ENCODE measurements at regions not wholly inside any gene's neighbourhood (a gene's known extent, or its start where the extent isn't known, plus 50 kb on each side); places are given as distances from the start of the nearest gene placed in this dataset.
A peak's percentile ranks its signal among the peaks of the same experiment; 100 is the strongest.
"Not testable (repeated sequence)": the region's sequence is repeated elsewhere in the genome, so short reads cannot be mapped to it uniquely, and the experiment has no call there.

- no peak for DNase-seq (ENCODE audit: low read depth, low spot score)
Observed at GRCh38 chr13:82614086-82614485, 1268.2 kb downstream of the SLITRK1 start.

- DNase-seq (ENCODE audit: low read depth, low spot score), result no peak
Observed at GRCh38 chr13:82606008-82606407, 1276.3 kb downstream of the SLITRK1 start.

- DNase-seq (ENCODE audit: low read depth, low spot score), result peak; percentile 32
Observed at GRCh38 chr13:82597747-82598146, 1284.5 kb downstream of the SLITRK1 start.

- no peak for DNase-seq (ENCODE audit: low read depth, low spot score)
Observed at GRCh38 chr13:82593239-82593638, 1289.0 kb downstream of the SLITRK1 start.

GRCh38 chr13:82571653-82572052, 1310.6 kb downstream of the SLITRK1 start:
- no peak for DNase-seq (ENCODE audit: low read depth, low spot score)

- no peak for DNase-seq (ENCODE audit: low read depth, low spot score)
Observed at GRCh38 chr13:82569581-82569980, 1312.7 kb downstream of the SLITRK1 start.

GRCh38 chr13:82566864-82567263, 1315.4 kb downstream of the SLITRK1 start:
- no peak for DNase-seq (ENCODE audit: low read depth, low spot score)

- no peak for DNase-seq (ENCODE audit: low read depth, low spot score)
Observed at GRCh38 chr13:82565201-82565600, 1317.1 kb downstream of the SLITRK1 start.

GRCh38 chr13:82560889-82561288, 1321.4 kb downstream of the SLITRK1 start:
- no peak for DNase-seq (ENCODE audit: low read depth, low spot score)

- DNase-seq (ENCODE audit: low read depth, low spot score), result no peak
Observed at GRCh38 chr13:82522872-82523271, 1359.4 kb downstream of the SLITRK1 start.

- no peak for DNase-seq (ENCODE audit: low read depth, low spot score)
Observed at GRCh38 chr13:82506805-82507414, 1375.4 kb downstream of the SLITRK1 start.

GRCh38 chr13:82501834-82502233, 1380.4 kb downstream of the SLITRK1 start:
- DNase-seq (ENCODE audit: low read depth, low spot score), result no peak

GRCh38 chr13:82480415-82480814, 1401.9 kb downstream of the SLITRK1 start:
- DNase-seq (ENCODE audit: low read depth, low spot score), result no peak

GRCh38 chr13:82477436-82477835, 1404.8 kb downstream of the SLITRK1 start:
- no peak for DNase-seq (ENCODE audit: low read depth, low spot score)

- no peak for DNase-seq (ENCODE audit: low read depth, low spot score)
Observed at GRCh38 chr13:82467626-82468025, 1414.6 kb downstream of the SLITRK1 start.

GRCh38 chr13:82459575-82459974, 1422.7 kb downstream of the SLITRK1 start:
- DNase-seq (ENCODE audit: low read depth, low spot score), result not testable (repeated sequence)

- DNase-seq (ENCODE audit: low read depth, low spot score), result no peak
Observed at GRCh38 chr13:82458169-82458568, 1424.1 kb downstream of the SLITRK1 start.

GRCh38 chr13:82457548-82457947, 1424.7 kb downstream of the SLITRK1 start:
- DNase-seq (ENCODE audit: low read depth, low spot score), result not testable (repeated sequence)

- no peak for DNase-seq (ENCODE audit: low read depth, low spot score)
Observed at GRCh38 chr13:82447416-82448077, 1434.7 kb downstream of the SLITRK1 start.

- DNase-seq (ENCODE audit: low read depth, low spot score), result no peak
Observed at GRCh38 chr13:82439159-82439904, 1442.9 kb downstream of the SLITRK1 start.

GRCh38 chr13:82438320-82438719, 1444.0 kb downstream of the SLITRK1 start:
- DNase-seq (ENCODE audit: low read depth, low spot score), result no peak

GRCh38 chr13:82436099-82436585, 1446.1 kb downstream of the SLITRK1 start:
- DNase-seq (ENCODE audit: low read depth, low spot score), result no peak

GRCh38 chr13:82432949-82433348, 1449.3 kb downstream of the SLITRK1 start:
- no peak for DNase-seq (ENCODE audit: low read depth, low spot score)
